DND-41 (cell line): ENCODE measurements at regions not wholly inside any gene's neighbourhood (a gene's known extent, or its start where the extent isn't known, plus 50 kb on each side); places are given as distances from the start of the nearest gene placed in this dataset.

Experiments
- ATAC-seq: fragments of 200-7000 bp; cut with Tn5 transposase; 3 replicates; pipeline ENCODE4 v1.9.1; 2021; ENCODE audit warnings: low read depth; ENCODE audit not compliant: insufficient read depth
- DNase-seq: peaks from one replicate; pipeline ENCODE4 v3.0.0-alpha.2; 2020
- H2AFZ ChIP-seq: 2 replicates; pipeline ENCODE4 v1.6.0; 2012; ENCODE audit warnings: low read depth, low read length
- H3K27ac ChIP-seq: 2 replicates; pipeline ENCODE4 v1.5.1; 2012; ENCODE audit warnings: low read length, inconsistent platforms
- H3K27me3 ChIP-seq: fragments of 200-600 bp; sonication (generic); 2 replicates; pipeline ENCODE4 v1.6.0; 2012; ENCODE audit warnings: low read length, mild to moderate bottlenecking, inconsistent platforms; ENCODE audit not compliant: insufficient read depth, poor library complexity
- H3K36me3 ChIP-seq: 2 replicates; pipeline ENCODE4 v1.5.1; 2012; ENCODE audit warnings: low read length, inconsistent platforms; ENCODE audit not compliant: insufficient read depth
- H3K4me1 ChIP-seq: 2 replicates; pipeline ENCODE4 v1.5.1; 2012; ENCODE audit warnings: mild to moderate bottlenecking, low read length; ENCODE audit not compliant: insufficient read depth
- H3K4me2 ChIP-seq: 2 replicates; pipeline ENCODE4 v1.6.0; 2012; ENCODE audit warnings: mild to moderate bottlenecking, moderate library complexity, low read length, inconsistent platforms; ENCODE audit not compliant: insufficient read depth
- H3K4me3 ChIP-seq, 2 experiments: fragments of 200-600 bp in 1 of 2; shearing (Covaris generic) in 1 of 2; 2 replicates each; pipeline ENCODE4 v1.5.1; 2012 to 2016; ENCODE audit warnings: inconsistent platforms in 2 of 2, low read length in 2 of 2, mild to moderate bottlenecking in 2 of 2, low read depth in 1 of 2, moderate library complexity in 1 of 2
- H3K79me2 ChIP-seq: 2 replicates; pipeline ENCODE4 v1.6.0; 2012; ENCODE audit warnings: low read length, inconsistent platforms; ENCODE audit not compliant: insufficient read depth
- H3K9ac ChIP-seq: 2 replicates; pipeline ENCODE4 v1.6.0; 2012; ENCODE audit warnings: low read depth, mild to moderate bottlenecking, inconsistent platforms, low read length, moderate library complexity
- H3K9me3 ChIP-seq: 2 replicates; pipeline ENCODE4 v1.5.1; 2012; ENCODE audit warnings: low read length, moderate library complexity, mild to moderate bottlenecking, inconsistent platforms; ENCODE audit not compliant: insufficient read depth, severe bottlenecking
- H4K20me1 ChIP-seq: 2 replicates; pipeline ENCODE4 v1.6.0; 2012; ENCODE audit warnings: low read length; ENCODE audit not compliant: insufficient read depth
- CTCF ChIP-seq: IDR thresholded peaks from 2 replicates; pipeline ENCODE4 v1.5.1; 2012; ENCODE audit warnings: borderline replicate concordance, low read length, moderate library complexity, mild to moderate bottlenecking; ENCODE audit not compliant: poor library complexity, severe bottlenecking; ENCODE audit errors: extremely low read depth
- EZH2 ChIP-seq: IDR thresholded peaks from 3 replicates; pipeline ENCODE4 v1.6.1; 2012; ENCODE audit warnings: borderline replicate concordance, low read depth, mild to moderate bottlenecking, moderate library complexity, low read length, inconsistent platforms; ENCODE audit not compliant: severe bottlenecking

- H3K36me3 ChIP-seq = no peaks in the 10 kb centered on the region
- no peaks in the 10 kb centered on the region for H3K79me2 ChIP-seq
- DNase-seq = no peak
- no peak overlapping the region for H2AFZ ChIP-seq
- no peak overlapping the region for H3K4me2 ChIP-seq
- TF ChIP-seq CTCF (no peak), EZH2 (no peak)
- peaks cover 5% of the 10 kb centered on the region for H3K9me3 ChIP-seq
- no peak overlapping the region for H3K27ac ChIP-seq
- H3K9ac ChIP-seq = no peak overlapping the region
- H3K4me1 ChIP-seq = no peaks in the 10 kb centered on the region
- ATAC-seq = no peak
- H3K27me3 ChIP-seq = no peaks in the 10 kb centered on the region
- H3K4me3 ChIP-seq = no peak overlapping the region
- no peaks in the 10 kb centered on the region for H4K20me1 ChIP-seq
Measured at GRCh38 chr20:20834008-20834407, 121.6 kb upstream of the RALGAPA2 start.

GRCh38 chr20:20832715-20833114, 120.3 kb upstream of the RALGAPA2 start:
- Histone ChIP-seq H2AFZ (no peak overlapping the region), H3K4me3 (no peak overlapping the region), H3K4me1 (no peaks in the 10 kb centered on the region), H3K79me2 (no peaks in the 10 kb centered on the region), H3K36me3 (no peaks in the 10 kb centered on the region), H3K4me2 (no peak overlapping the region), H4K20me1 (no peaks in the 10 kb centered on the region), H3K9me3 (peaks cover 5% of the 10 kb centered on the region), H3K9ac (no peak overlapping the region), H3K27ac (no peak overlapping the region), H3K27me3 (no peaks in the 10 kb centered on the region)
- TF ChIP-seq EZH2 = no peak
- no peak for TF ChIP-seq CTCF
- DNase-seq (no peak), ATAC-seq (no peak)

GRCh38 chr20:20831794-20832193, 119.3 kb upstream of the RALGAPA2 start:
- H3K9me3 ChIP-seq = peaks cover 5% of the 10 kb centered on the region
- TF ChIP-seq CTCF (no peak), EZH2 (no peak)
- ATAC-seq = no peak

GRCh38 chr20:20829681-20830080, 117.2 kb upstream of the RALGAPA2 start:
- Histone ChIP-seq H3K79me2 (no peaks in the 10 kb centered on the region), H3K9ac (no peak overlapping the region), H3K4me3 (no peak overlapping the region), H4K20me1 (peaks cover 2% of the 10 kb centered on the region; the same call in 1 of the 2 replicates), H3K4me2 (no peak overlapping the region), H3K9me3 (peaks cover 5% of the 10 kb centered on the region), H3K36me3 (no peaks in the 10 kb centered on the region), H3K27ac (no peak overlapping the region), H2AFZ (no peak overlapping the region), H3K27me3 (peaks cover 2% of the 10 kb centered on the region), H3K4me1 (no peaks in the 10 kb centered on the region)
- ATAC-seq (no peak), DNase-seq (no peak)
- no peak for TF ChIP-seq EZH2
- TF ChIP-seq CTCF = no peak

More at GRCh38 chr20:20831794-20832193, 119.3 kb upstream of the RALGAPA2 start:
- no peak for DNase-seq
- Histone ChIP-seq H3K27ac (no peak overlapping the region), H3K4me1 (no peaks in the 10 kb centered on the region), H3K79me2 (no peaks in the 10 kb centered on the region), H3K9ac (no peak overlapping the region), H3K4me3 (no peak overlapping the region), H3K4me2 (no peak overlapping the region), H3K27me3 (no peaks in the 10 kb centered on the region), H2AFZ (no peak overlapping the region), H3K36me3 (no peaks in the 10 kb centered on the region), H4K20me1 (no peaks in the 10 kb centered on the region)
